Panc1 (cell line): ENCODE measurements at regions not wholly inside any gene's neighbourhood (a gene's known extent, or its start where the extent isn't known, plus 50 kb on each side); places are given as distances from the start of the nearest gene placed in this dataset.

ENCODE experiments used
- POLR2AphosphoS5 ChIP-seq: IDR thresholded peaks from 2 replicates; pipeline ENCODE4 v1.6.1; 2012; ENCODE audit warnings: mild to moderate bottlenecking, low read depth, low read length, moderate library complexity
- SIN3A ChIP-seq: IDR thresholded peaks from 2 replicates; pipeline ENCODE4 v1.6.1; 2012; ENCODE audit warnings: low read depth, mild to moderate bottlenecking, low read length, moderate library complexity, borderline replicate concordance; ENCODE audit not compliant: insufficient read depth
- TCF7L2 ChIP-seq: IDR thresholded peaks from 2 replicates; pipeline ENCODE4 v1.6.1; 2011; ENCODE audit warnings: mild to moderate bottlenecking, low read depth, low read length, inconsistent platforms
- TF ChIP-seq, protein P1 (sequence below): fragments of 450-650 bp; IDR thresholded peaks from 2 replicates; pipeline ENCODE4 v1.5.1; 2017; ENCODE audit warnings: mild to moderate bottlenecking
- TF ChIP-seq, protein P2 (sequence below), 2 experiments: IDR thresholded peaks; 2 replicates each; pipeline ENCODE4 v1.6.1; 2011 to 2012; ENCODE audit warnings: low read depth in 2 of 2, control low read depth in 1 of 2, low read length in 1 of 2, mild to moderate bottlenecking in 1 of 2, moderate library complexity in 1 of 2; ENCODE audit not compliant: insufficient read depth in 1 of 2

DNA sequence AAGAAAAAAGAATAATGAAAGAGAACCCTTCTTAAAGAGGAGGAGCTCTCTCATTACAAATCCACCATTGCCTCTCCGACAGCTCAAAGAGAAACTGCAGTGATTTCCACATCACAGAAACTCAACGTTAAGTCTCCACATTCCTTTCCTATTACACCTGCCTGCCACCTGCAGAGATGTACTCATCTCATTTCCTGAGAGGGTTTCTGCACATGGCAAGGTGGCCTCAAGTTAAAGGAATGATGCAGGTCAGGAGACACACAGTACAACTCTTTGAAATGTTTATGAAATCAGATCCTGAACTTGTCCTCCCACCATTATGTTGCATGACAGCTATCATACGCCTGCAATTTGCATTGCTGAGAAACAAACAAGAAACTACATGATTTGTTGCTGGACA lies 458.4 kb upstream of the ADAMTS9 start:
- TF ChIP-seq, protein P1, sequence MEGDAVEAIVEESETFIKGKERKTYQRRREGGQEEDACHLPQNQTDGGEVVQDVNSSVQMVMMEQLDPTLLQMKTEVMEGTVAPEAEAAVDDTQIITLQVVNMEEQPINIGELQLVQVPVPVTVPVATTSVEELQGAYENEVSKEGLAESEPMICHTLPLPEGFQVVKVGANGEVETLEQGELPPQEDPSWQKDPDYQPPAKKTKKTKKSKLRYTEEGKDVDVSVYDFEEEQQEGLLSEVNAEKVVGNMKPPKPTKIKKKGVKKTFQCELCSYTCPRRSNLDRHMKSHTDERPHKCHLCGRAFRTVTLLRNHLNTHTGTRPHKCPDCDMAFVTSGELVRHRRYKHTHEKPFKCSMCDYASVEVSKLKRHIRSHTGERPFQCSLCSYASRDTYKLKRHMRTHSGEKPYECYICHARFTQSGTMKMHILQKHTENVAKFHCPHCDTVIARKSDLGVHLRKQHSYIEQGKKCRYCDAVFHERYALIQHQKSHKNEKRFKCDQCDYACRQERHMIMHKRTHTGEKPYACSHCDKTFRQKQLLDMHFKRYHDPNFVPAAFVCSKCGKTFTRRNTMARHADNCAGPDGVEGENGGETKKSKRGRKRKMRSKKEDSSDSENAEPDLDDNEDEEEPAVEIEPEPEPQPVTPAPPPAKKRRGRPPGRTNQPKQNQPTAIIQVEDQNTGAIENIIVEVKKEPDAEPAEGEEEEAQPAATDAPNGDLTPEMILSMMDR: no peak
- TF ChIP-seq, protein P2, sequence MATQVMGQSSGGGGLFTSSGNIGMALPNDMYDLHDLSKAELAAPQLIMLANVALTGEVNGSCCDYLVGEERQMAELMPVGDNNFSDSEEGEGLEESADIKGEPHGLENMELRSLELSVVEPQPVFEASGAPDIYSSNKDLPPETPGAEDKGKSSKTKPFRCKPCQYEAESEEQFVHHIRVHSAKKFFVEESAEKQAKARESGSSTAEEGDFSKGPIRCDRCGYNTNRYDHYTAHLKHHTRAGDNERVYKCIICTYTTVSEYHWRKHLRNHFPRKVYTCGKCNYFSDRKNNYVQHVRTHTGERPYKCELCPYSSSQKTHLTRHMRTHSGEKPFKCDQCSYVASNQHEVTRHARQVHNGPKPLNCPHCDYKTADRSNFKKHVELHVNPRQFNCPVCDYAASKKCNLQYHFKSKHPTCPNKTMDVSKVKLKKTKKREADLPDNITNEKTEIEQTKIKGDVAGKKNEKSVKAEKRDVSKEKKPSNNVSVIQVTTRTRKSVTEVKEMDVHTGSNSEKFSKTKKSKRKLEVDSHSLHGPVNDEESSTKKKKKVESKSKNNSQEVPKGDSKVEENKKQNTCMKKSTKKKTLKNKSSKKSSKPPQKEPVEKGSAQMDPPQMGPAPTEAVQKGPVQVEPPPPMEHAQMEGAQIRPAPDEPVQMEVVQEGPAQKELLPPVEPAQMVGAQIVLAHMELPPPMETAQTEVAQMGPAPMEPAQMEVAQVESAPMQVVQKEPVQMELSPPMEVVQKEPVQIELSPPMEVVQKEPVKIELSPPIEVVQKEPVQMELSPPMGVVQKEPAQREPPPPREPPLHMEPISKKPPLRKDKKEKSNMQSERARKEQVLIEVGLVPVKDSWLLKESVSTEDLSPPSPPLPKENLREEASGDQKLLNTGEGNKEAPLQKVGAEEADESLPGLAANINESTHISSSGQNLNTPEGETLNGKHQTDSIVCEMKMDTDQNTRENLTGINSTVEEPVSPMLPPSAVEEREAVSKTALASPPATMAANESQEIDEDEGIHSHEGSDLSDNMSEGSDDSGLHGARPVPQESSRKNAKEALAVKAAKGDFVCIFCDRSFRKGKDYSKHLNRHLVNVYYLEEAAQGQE (IDR thresholded peaks at IDR 0.05; ENCODE audit: insufficient read depth in 1 of 2, low read depth in 2 of 2, low read length in 1 of 2): no peak
- no peak for TF ChIP-seq TCF7L2
- no peak for TF ChIP-seq SIN3A
- TF ChIP-seq POLR2AphosphoS5: no peak
